Iris pigment epithelial cell (primary cell): ENCODE measurements at regions not wholly inside any gene's neighbourhood (a gene's known extent, or its start where the extent isn't known, plus 50 kb on each side); places are given as distances from the start of the nearest gene placed in this dataset.
"Not testable (repeated sequence)": the region's sequence is repeated elsewhere in the genome, so short reads cannot be mapped to it uniquely, and the experiment has no call there.

ENCODE experiments used
- DNase-seq: peaks from one replicate; pipeline ENCODE4 v3.0.0-alpha.2; 2011; ENCODE audit warnings: low read depth

- no peak for DNase-seq
Measured at GRCh38 chr4:131635191-131635590, 1513.9 kb upstream of the PCDH10 start.

DNA sequence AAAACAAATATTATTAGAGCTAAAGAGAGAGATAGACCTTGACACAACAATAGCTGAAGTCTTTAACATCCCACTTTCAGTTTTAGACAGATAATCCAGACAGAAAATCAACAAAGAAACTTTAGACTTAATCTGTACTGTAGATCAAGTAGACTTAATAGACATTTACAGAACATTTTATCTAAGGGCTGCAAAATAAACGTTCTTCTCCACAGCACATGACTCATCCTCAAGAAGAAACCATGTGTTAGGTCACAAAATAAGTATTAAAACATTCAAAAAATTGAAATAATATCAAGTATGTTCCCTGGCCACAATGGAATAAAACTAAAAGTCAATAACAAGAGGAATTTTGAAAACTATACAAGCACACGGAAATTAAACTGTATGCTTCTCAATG, 1510.3 kb upstream of the PCDH10 start:
- DNase-seq: peak; percentile 73

GRCh38 chr4:131644619-131645018, 1504.5 kb upstream of the PCDH10 start:
- peak; percentile 58 for DNase-seq

GRCh38 chr4:131649227-131649626, 1499.9 kb upstream of the PCDH10 start:
- DNase-seq: no peak

DNA sequence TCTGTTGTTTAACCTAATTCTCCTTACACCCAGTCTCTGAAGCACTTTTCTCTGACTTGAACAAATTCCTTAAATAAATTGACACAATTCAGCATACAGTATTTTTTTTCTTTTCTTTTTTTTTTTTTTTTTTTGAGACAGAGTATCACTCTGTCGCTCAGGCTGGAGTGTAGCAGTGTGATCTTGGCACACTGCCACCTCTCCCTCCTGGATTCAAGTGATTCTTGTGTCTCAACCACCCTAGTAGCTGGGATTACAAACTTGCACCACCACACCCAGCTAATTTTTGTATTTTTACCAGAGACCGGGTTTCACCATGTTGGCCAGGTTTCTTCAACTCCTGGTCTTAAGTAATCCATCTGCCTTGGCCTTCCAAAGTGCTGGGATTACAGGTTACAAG, 1498.1 kb upstream of the PCDH10 start:
- no peak for DNase-seq

DNA sequence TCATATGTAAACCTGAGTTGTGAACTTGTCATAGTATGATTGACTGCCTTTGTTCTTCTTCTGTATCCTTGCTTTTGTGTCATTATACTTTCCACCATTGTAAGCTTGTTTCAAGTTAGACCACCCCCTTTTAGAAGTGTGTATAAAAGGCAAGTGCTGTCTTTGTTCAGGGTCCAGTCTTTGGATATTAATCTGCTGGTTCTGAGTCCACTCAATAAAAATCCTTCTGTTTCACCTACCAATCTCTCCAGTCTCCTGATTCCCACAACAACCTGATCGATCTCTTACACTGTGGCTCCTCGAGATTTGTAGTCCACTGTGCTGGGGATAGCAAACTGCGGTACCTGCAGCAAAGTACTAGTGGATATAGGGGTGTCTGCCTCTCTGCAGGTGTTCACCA, 1465.8 kb upstream of the PCDH10 start:
- not testable (repeated sequence) for DNase-seq

DNA sequence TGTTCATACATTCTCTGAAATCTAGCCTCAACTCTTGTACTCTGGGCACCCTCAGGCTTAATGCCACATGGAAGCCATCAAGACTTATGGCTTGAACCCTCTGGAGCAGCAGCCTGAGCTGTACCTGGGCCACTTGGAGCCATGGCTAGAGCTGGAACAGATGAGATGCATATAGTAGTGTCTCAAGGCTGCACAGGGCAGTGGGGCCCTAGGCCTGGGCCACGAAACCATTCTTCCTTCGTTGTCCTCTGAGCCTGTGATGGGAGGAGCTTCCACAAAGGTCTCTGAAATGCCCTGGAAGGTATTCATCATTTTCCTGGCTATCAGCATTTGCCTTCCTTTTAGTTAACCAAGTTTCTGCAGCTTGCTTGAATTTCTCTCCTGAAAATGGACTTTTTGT, 1427.2 kb upstream of the PCDH10 start:
- DNase-seq: no peak

DNA sequence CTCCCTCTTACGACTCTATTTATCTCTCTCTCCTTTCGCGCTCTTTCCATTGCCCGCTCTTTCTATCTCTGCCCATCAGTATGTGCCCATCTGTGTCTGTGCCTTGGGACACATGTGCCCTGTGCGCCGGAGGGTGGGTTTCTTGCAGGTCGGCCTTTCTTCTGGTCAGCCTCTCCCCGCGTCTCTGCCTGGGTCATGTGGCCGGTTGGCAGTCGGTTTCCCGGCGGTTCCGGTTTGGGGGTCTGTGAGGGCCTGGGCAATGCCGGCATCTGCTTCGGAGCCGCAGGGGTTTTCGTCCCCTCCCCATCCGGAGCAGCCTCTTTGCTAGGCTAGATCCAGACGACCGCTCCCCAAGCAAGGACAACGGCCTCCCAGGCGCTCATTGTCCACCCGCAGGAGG, 1426.0 kb upstream of the PCDH10 start:
- not testable (repeated sequence) for DNase-seq

DNA sequence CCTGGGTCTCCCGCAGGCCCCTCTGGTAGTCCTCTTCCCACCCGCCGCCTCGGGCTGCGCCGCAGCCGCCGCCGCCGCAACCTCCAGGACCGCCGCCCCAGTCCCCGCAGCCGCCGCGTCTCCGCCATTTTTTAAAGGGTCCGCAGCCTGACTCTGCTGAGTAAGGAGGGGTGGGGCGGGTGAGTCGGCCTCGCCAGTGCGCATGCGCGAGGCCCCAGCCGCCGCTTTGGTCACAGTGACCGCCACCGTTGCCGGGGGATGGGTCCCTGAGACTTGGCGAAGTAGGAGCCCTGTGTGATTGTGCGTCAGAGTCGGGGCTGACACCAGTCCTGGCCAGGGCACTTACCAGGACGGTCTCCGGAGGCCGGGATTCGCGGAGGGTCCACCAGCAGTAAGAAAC, 1424.2 kb upstream of the PCDH10 start:
- DNase-seq: not testable (repeated sequence)

GRCh38 chr4:131725521-131725920, 1423.6 kb upstream of the PCDH10 start:
- not testable (repeated sequence) for DNase-seq

- not testable (repeated sequence) for DNase-seq
Measured at GRCh38 chr4:131726940-131727339, 1422.2 kb upstream of the PCDH10 start.

DNA sequence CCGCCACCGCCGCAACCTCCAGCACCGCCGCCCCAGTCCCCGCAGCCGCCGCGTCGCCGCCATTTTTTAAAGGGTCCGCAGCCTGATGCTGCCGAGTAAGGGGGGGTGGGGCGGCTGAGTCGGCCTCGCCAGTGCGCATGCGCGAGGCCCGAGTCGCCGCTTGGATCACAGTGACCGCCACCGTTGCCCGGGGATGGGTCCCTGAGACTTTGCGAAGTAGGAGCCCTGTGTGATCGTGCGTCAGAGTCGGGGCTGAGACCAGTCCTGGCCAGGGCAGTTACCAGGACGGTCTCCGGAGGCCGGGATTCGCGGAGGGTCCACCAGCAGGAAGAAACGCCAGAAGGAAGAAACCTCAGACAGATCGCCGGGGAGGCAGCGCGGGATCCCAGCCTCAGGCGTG, 1421.7 kb upstream of the PCDH10 start:
- not testable (repeated sequence) for DNase-seq

DNA sequence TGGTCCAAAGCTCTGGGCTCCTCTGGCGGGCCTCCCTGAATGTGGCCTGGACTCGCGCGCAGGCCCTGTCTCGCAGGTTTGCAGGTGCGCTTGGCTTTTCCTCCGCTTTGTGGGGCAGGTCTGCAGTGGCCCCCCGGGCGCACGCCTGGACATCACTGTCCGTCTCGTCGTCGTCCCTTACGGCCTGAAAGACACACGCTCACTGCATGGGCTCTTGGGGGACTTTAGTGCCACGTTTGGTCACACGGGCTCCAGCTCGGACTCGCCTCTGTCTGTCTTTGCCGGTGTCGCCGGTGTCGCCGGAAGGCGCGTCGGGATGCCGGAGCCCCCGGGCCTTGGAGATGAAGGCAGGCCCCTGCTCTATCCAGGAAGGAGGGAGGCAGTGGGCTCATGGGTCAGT, 1419.9 kb upstream of the PCDH10 start:
- not testable (repeated sequence) for DNase-seq

GRCh38 chr4:131729716-131730398, 1419.2 kb upstream of the PCDH10 start:
- not testable (repeated sequence) for DNase-seq

DNA sequence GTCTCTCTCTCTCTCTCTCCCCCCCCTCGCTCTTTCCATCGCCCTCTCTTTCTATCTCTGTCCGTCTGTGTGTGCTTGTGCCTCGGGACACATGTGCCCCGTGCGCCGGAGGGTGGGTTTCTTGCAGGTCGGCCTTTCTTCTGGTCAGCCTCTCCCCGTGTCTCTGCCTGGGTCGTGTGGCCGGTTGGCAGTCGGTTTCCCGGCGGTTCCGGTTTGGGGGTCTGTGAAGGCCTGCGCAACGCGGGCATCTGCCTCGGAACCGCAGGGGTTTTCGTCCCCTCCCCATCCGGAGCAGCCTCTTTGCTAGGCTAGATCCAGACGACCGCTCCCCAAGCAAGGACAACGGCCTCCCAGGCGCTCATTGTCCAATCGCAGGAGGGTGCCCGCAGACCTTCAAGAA, 1418.5 kb upstream of the PCDH10 start:
- not testable (repeated sequence) for DNase-seq

DNA sequence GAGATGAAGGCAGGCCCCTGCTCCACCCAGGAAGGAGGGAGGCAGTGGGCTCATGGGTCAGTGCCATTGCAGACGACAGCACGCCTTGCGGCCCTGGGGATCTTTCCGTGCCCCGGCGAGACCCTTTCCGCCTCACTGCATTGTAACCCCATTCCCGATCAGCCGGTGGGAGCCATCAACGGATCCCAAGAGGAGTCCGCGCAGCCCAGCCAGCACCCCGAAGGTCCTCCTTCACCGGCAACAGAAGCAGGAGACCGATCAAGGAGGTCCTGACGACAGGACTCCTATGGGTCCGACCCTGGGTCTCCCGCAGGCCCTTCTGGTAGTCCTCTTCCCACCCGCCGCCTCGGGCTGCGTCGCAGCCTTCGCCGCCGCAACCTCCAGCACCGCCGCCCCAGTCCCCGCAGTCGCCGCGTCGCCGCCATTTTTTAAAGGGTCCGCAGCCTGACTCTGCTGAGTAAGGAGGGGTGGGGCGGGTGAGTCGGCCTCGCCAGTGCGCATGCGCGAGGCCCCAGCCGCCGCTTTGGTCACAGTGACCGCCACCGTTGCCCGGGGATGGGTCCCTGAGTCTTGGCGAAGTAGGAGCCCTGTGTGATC, 1417.0 kb upstream of the PCDH10 start:
- DNase-seq: not testable (repeated sequence)

DNA sequence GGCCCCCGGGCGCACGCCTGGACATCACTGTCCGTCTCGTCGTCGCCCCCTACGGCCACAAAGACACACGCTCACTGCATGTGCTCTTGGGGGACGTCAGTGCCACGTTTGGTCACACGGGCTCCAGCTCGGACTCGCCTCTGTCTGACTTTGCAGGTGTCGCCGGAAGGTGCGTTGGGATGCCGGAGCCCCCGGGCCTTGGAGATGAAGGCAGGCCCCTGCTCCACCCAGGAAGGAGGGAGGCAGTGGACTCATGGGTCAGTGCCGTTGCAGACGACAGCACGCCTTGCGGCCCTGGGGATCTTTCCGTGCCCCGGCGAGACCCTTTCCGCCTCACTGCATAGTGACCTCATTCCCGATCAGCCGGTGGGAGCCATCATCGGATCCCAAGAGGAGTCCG, 1414.8 kb upstream of the PCDH10 start:
- DNase-seq: not testable (repeated sequence)

GRCh38 chr4:131734851-131735385, 1414.2 kb upstream of the PCDH10 start:
- not testable (repeated sequence) for DNase-seq

GRCh38 chr4:131738991-131739390, 1410.1 kb upstream of the PCDH10 start:
- not testable (repeated sequence) for DNase-seq

GRCh38 chr4:131741836-131742235, 1407.3 kb upstream of the PCDH10 start:
- DNase-seq: not testable (repeated sequence)

DNA sequence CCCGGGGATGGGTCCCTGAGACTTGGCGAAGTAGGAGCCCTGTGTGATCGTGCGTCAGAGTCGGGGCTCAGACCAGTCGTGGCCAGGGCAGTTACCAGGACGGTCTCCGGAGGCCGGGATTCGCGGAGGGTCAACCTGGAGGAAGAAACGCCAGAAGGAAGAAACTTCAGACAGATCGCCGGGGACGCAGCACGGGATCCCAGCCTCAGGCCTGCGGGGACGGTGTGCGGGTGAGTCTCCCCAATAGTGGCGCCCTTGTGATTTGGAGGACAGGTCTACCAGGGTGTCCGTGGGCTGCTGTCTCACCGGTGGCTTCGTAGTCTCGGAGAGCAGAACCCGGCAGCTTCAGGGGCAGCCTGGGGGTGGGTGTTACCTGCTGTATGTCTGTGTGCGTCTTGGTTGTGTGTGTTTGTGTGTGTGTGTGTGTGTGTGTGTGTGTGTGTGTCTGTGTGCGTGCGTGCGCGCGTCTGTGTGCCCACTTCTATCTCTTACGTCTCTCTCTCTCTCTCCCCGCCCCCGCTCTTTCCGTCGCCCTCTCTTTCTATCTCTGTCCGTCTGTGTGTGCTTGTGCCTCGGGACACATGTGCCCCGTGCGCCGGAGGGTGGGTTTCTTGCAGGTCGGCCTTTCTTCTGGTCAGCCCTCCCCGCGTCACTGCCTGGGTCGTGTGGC, 1406.4 kb upstream of the PCDH10 start:
- not testable (repeated sequence) for DNase-seq

DNA sequence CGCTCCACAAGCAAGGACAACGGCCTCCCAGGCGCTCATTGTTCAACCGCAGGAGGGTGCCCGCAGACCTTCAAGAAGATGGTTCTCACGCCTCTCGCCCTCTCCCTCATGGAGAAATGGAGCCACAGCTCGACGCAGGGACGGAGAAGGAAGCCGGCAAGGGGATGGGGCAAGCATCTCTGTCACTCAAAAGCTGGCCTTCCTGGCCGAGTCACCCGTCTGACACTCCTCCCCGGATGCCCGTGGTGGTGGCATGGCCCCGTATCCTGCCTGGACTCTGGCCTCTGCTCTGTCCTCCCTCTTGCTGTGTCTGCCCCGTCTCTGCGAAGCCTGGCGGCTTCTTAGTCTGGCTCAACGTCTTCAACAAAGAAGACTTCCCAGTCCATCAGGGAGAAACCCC, 1405.7 kb upstream of the PCDH10 start:
- not testable (repeated sequence) for DNase-seq

DNA sequence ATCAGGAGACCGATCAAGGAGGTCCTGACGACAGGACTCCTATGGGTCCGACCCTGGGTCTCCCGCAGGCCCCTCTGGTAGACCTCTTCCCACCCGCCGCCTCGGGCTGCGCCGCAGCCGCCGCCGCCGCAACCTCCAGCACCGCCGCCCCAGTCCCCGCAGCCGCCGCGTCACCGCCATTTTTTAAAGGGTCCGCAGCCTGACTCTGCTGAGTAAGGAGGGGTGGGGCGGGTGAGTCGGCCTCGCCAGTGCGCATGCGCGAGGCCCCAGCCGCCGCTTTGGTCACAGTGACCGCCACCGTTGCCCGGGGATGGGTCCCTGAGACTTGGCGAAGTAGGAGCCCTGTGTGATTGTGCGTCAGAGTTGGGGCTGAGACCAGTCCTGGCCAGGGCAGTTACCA, 1401.9 kb upstream of the PCDH10 start:
- DNase-seq: not testable (repeated sequence)
